Loucy (cell line): ENCODE measurements at regions not wholly inside any gene's neighbourhood (a gene's known extent, or its start where the extent isn't known, plus 50 kb on each side); places are given as distances from the start of the nearest gene placed in this dataset.
A peak's percentile ranks its signal among the peaks of the same experiment; 100 is the strongest.

Experiments used
- H2AFZ ChIP-seq: fragments of 200-600 bp; sonication (generic); 2 replicates; pipeline ENCODE4 v1.6.0; 2016; ENCODE audit warnings: antibody characterized with exemption, mild to moderate bottlenecking, low read length, moderate library complexity
- H3F3A ChIP-seq: fragments of 200-600 bp; 2 replicates; pipeline ENCODE4 v1.6.0; 2016; ENCODE audit warnings: antibody characterized with exemption, low read depth, mild to moderate bottlenecking
- H3K27me3 ChIP-seq: fragments of 200-600 bp; sonication (generic); 2 replicates; pipeline ENCODE4 v1.6.1; 2014; ENCODE audit warnings: low read length, mild to moderate bottlenecking; ENCODE audit not compliant: insufficient read depth, poor library complexity, severe bottlenecking
- H3K36me3 ChIP-seq: fragments of 200-600 bp; sonication (generic); 2 replicates; pipeline ENCODE4 v1.6.1; 2016; ENCODE audit warnings: low read length; ENCODE audit not compliant: insufficient read depth
- H3K4me1 ChIP-seq: fragments of 200-600 bp; sonication (generic); 2 replicates; pipeline ENCODE4 v1.5.1; 2014; ENCODE audit warnings: low read length, mild to moderate bottlenecking; ENCODE audit not compliant: insufficient read depth, poor library complexity, severe bottlenecking
- H3K4me2 ChIP-seq: fragments of 200-600 bp; sonication (generic); 2 replicates; pipeline ENCODE4 v1.6.0; 2014; ENCODE audit warnings: antibody characterized with exemption, low read length, low read depth, mild to moderate bottlenecking; ENCODE audit not compliant: poor library complexity, severe bottlenecking
- H3K4me3 ChIP-seq: fragments of 200-600 bp; sonication (generic); 2 replicates; pipeline ENCODE4 v1.5.1; 2014; ENCODE audit warnings: low read length, mild to moderate bottlenecking, mixed read lengths; ENCODE audit not compliant: poor library complexity, severe bottlenecking
- H3K79me2 ChIP-seq: fragments of 200-600 bp; sonication (generic); 2 replicates; pipeline ENCODE4 v1.6.1; 2014; ENCODE audit warnings: low read length; ENCODE audit not compliant: insufficient read depth
- H3K9ac ChIP-seq: fragments of 200-600 bp; sonication (generic); 2 replicates; pipeline ENCODE4 v1.6.0; 2014; ENCODE audit warnings: mild to moderate bottlenecking, low read depth, low read length, moderate library complexity; ENCODE audit not compliant: poor library complexity, severe bottlenecking
- H3K9me2 ChIP-seq: fragments of 200-600 bp; sonication (generic); replicated peaks from 2 replicates; pipeline ENCODE4 v1.6.1; 2016; ENCODE audit warnings: low read depth, low read length, mixed read lengths
- H3K9me3 ChIP-seq: fragments of 200-600 bp; sonication (generic); 2 replicates; pipeline ENCODE4 v1.6.1; 2014; ENCODE audit warnings: mild to moderate bottlenecking, antibody characterized with exemption, low read length, low read depth; ENCODE audit not compliant: insufficient read depth
- H4K20me1 ChIP-seq: fragments of 200-600 bp; sonication (generic); 2 replicates; pipeline ENCODE4 v1.6.0; 2014; ENCODE audit warnings: antibody characterized with exemption, low read length, mild to moderate bottlenecking; ENCODE audit not compliant: insufficient read depth, poor library complexity, severe bottlenecking
- EZH2phosphoT487 ChIP-seq: fragments of 200-600 bp; IDR thresholded peaks from 2 replicates; pipeline ENCODE4 v1.6.1; 2018; ENCODE audit warnings: antibody characterized with exemption, mild to moderate bottlenecking, moderate library complexity, borderline replicate concordance
- TF ChIP-seq, protein P1 (sequence below): fragments of 200-600 bp; sonication (generic); conservative IDR thresholded peaks from 2 replicates; pipeline ENCODE4 v1.5.1; 2014; ENCODE audit warnings: mild to moderate bottlenecking, antibody characterized with exemption, low read length

DNA sequence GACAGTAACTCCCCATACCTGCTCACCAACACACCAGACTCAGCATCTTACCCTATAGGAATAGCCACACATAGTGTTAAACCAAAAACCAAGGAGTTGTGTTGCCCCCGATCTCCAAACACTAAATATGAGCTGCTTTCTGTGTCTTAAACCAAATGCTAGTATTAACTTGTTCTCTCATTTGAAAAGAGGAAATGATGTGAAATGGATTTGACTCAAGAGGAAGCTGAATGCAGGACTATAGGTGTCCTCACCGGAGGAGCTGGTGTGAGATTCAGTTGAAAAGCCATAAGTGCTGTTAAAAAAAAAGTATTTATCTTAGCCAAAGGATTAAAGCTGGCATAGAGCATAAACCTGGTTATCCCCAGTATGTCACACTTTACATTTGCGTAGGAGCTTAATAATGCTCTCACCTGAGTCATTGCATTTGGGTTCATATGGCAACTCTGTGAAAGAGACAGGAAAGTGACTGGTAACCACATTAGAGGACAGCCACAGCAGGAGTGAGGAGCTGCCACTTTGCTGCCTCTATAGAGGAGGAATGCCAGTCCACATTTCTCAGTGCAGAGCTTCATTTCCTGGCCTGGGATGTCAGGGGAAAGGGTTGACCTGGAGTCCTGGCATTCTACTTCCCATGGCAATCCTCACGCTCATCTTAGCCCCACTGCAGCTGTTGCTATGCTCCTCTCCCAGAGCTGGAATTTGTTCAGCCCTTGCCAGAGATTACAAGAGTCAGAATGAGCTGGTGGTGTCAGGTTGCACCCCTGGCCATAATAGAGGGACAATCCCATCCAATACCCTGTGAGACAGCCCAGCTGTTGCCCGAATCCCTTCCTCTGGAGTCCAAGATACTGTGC lies 143.3 kb upstream of the ANKFN1 start:
- Histone ChIP-seq H3K79me2 (no peaks in the 10 kb centered on the region), H3K9me3 (no peaks in the 10 kb centered on the region), H3K4me1 (peaks cover 11% of the 10 kb centered on the region), H3K4me3 (no peak overlapping the region), H2AFZ (no peak overlapping the region), H3K9me2 (no peaks in the 10 kb centered on the region), H4K20me1 (no peaks in the 10 kb centered on the region), H3K4me2 (peak overlapping the region; percentile 19), H3K36me3 (no peaks in the 10 kb centered on the region), H3K27me3 (no peaks in the 10 kb centered on the region), H3F3A (no peaks in the 10 kb centered on the region), H3K9ac (no peak overlapping the region)
- TF ChIP-seq, protein P1, sequence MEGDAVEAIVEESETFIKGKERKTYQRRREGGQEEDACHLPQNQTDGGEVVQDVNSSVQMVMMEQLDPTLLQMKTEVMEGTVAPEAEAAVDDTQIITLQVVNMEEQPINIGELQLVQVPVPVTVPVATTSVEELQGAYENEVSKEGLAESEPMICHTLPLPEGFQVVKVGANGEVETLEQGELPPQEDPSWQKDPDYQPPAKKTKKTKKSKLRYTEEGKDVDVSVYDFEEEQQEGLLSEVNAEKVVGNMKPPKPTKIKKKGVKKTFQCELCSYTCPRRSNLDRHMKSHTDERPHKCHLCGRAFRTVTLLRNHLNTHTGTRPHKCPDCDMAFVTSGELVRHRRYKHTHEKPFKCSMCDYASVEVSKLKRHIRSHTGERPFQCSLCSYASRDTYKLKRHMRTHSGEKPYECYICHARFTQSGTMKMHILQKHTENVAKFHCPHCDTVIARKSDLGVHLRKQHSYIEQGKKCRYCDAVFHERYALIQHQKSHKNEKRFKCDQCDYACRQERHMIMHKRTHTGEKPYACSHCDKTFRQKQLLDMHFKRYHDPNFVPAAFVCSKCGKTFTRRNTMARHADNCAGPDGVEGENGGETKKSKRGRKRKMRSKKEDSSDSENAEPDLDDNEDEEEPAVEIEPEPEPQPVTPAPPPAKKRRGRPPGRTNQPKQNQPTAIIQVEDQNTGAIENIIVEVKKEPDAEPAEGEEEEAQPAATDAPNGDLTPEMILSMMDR: no peak
- no peak for TF ChIP-seq EZH2phosphoT487

DNA sequence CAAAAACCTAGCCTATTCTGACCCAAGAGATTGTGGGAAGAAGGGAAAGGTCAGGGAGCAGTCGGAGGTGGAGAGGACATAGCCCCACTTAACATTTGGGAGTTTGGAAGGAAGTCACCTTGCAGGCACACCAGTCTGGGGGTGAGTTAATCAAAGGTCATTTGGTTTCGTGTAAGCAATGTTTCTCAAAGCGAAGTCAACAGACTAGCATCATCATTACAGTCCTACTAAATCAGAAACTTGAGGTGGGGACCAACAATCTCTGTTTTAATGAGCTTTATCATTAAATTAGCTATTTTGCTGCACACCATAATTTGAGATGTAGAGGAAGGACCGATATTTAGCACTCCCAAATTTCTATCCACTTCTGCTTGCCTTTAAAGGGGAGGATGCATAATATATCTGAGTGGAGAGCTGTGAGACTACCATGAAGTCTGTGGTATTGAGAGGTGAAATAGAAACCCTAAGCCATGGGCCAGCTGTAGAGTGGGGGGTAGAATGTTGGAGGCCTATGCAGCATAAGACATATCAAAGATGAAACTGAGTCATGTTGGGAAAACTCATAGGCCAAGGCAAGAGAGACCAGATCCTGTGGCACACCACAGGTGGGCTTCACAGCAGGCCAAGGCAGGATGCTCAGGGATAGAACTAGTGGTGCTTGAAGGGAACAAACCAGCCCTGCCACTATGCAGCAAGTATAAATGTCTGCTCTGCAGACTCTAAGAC lies 141.7 kb upstream of the ANKFN1 start:
- no peak overlapping the region for H3K4me2 ChIP-seq
- H2AFZ ChIP-seq: no peak overlapping the region
- no peaks in the 10 kb centered on the region for H3F3A ChIP-seq
- no peak for TF ChIP-seq EZH2phosphoT487
- TF ChIP-seq, protein P1: no peak
- H3K9me3 ChIP-seq: no peaks in the 10 kb centered on the region
- no peaks in the 10 kb centered on the region for H3K9me2 ChIP-seq
- H3K9ac ChIP-seq: no peak overlapping the region
- H3K36me3 ChIP-seq: no peaks in the 10 kb centered on the region
- no peaks in the 10 kb centered on the region for H3K79me2 ChIP-seq
- no peaks in the 10 kb centered on the region for H3K27me3 ChIP-seq
- no peaks in the 10 kb centered on the region for H4K20me1 ChIP-seq
- peaks cover 11% of the 10 kb centered on the region for H3K4me1 ChIP-seq
- no peak overlapping the region for H3K4me3 ChIP-seq

DNA sequence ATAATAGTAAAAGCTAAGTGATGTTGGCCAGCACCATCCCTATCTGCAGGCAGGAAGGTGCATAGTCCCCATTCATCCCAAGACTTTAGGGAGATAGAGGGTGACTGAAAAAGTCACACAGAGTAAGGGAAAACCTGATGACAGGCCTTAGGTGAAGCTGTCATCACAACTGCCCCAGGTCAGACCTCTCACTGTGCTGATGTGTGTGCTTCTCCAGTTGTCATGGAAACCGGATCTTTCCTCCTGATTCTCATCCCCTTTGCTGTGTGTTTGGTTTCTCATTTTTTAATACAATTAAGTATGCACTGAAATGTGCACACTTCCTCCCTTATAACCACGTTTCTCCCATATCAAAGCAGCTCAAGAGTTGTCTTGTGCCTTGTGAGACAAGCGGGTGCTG lies 135.1 kb upstream of the ANKFN1 start:
- Histone ChIP-seq H4K20me1 (no peaks in the 10 kb centered on the region), H3K4me1 (no peaks in the 10 kb centered on the region), H3K9me2 (no peaks in the 10 kb centered on the region), H3K4me3 (no peak overlapping the region), H3F3A (no peaks in the 10 kb centered on the region), H3K79me2 (no peaks in the 10 kb centered on the region), H3K9me3 (no peaks in the 10 kb centered on the region), H2AFZ (no peak overlapping the region), H3K27me3 (no peaks in the 10 kb centered on the region), H3K36me3 (no peaks in the 10 kb centered on the region), H3K4me2 (no peak overlapping the region), H3K9ac (no peak overlapping the region)
- TF ChIP-seq, protein P1: no peak
- TF ChIP-seq EZH2phosphoT487: no peak
